HepG2 (cell line): ENCODE measurements at regions not wholly inside any gene's neighbourhood (a gene's known extent, or its start where the extent isn't known, plus 50 kb on each side); places are given as distances from the start of the nearest gene placed in this dataset.

Experiments used
- ATAC-seq: fragments of 200-7000 bp; cut with Tn5 transposase; 3 replicates; pipeline ENCODE4 v1.9.1; 2020; ENCODE audit warnings: mild to moderate bottlenecking, moderate library complexity
- BruUV-seq: library from RNA; stranded (reverse); fragments of 400-500 nt; replicated peaks from 2 replicates; lab custom pipeline; 2021; lab: Mats Ljungman, UMichigan
- CTCF ChIA-PET: fragments of 300-600 bp; formaldehyde crosslinking; extraction: SDS; loops from one replicate; lab custom pipeline; 2021; ENCODE audit warnings: low total read pairs, inconsistent platforms, low intra/inter-chr PET ratio; lab: Yijun Ruan, JAX
- POLR2A ChIA-PET: fragments of 350-600 bp; sonication (Branson Sonifier 250); formaldehyde crosslinking; loops from one replicate; lab custom pipeline; 2020; ENCODE audit warnings: antibody characterized with exemption, inconsistent platforms; lab: Yijun Ruan, JAX
- DNase-seq: peaks from one replicate; pipeline ENCODE4 v3.0.0-alpha.2; 2015; ENCODE audit warnings: low spot score
- FAIRE-seq: peaks from 3 replicates; lab custom pipeline; 2011; peaks lifted over from hg19 to GRCh38; lab: Jason Lieb, UNC
- H2AFZ ChIP-seq: one replicate; pipeline ENCODE4 v1.6.1; 2011; ENCODE audit warnings: low read length, inconsistent platforms
- H3K27ac ChIP-seq: fragments of 300-600 bp; 3 replicates; pipeline ENCODE4 v1.8.0; 2011; ENCODE audit warnings: mixed run types, mild to moderate bottlenecking, mixed read lengths, low read length, inconsistent platforms; ENCODE audit not compliant: insufficient read depth; ENCODE audit errors: extremely low read length
- H3K27me3 ChIP-seq, 2 experiments: fragments of 200-600 bp in 1 of 2; 2 replicates in 1 of 2; 3 replicates in 1 of 2; pipeline versions ENCODE4 v1.6.0 to v1.8.0; 2011; ENCODE audit warnings: low read length in 2 of 2, mild to moderate bottlenecking in 2 of 2, moderate library complexity in 2 of 2, inconsistent platforms in 1 of 2; ENCODE audit not compliant: insufficient read depth in 2 of 2, control insufficient read depth in 1 of 2
- H3K36me3 ChIP-seq, 2 experiments: fragments of 200-600 bp in 1 of 2; replicated peaks in 1 of 2; 2 replicates in 1 of 2; 3 replicates in 1 of 2; pipeline versions ENCODE4 v1.5.1 to v1.8.0; 2011; ENCODE audit warnings: low read length in 2 of 2, inconsistent platforms in 1 of 2; ENCODE audit not compliant: insufficient read depth in 2 of 2, control insufficient read depth in 1 of 2
- H3K4me1 ChIP-seq: 2 replicates; pipeline ENCODE4 v1.5.1; 2012; ENCODE audit warnings: low read length, inconsistent platforms; ENCODE audit not compliant: insufficient read depth
- H3K4me2 ChIP-seq: 2 replicates; pipeline ENCODE4 v1.6.0; 2011; ENCODE audit warnings: low read depth, low read length, inconsistent platforms
- H3K4me3 ChIP-seq, 3 experiments: fragments of 200-600 bp in 1 of 3; sonication (generic), shearing (Covaris generic) in 1 of 3; replicated peaks in 1 of 3; 2 replicates each; pipeline ENCODE4 v1.5.1; 2011 to 2016; ENCODE audit warnings: low read length in 3 of 3, inconsistent platforms in 2 of 3, low read depth in 2 of 3, mild to moderate bottlenecking in 2 of 3, control low read depth in 1 of 3, mixed read lengths in 1 of 3; ENCODE audit not compliant: insufficient read depth in 1 of 3
- H3K79me2 ChIP-seq: one replicate; pipeline ENCODE4 v1.6.1; 2011; ENCODE audit warnings: low read length, inconsistent platforms; ENCODE audit not compliant: insufficient read depth
- H3K9ac ChIP-seq: 2 replicates; pipeline ENCODE4 v1.6.0; 2011; ENCODE audit warnings: mild to moderate bottlenecking, low read depth, low read length, inconsistent platforms; ENCODE audit not compliant: insufficient read depth
- H3K9me3 ChIP-seq: 2 replicates; pipeline ENCODE4 v1.5.1; 2012; ENCODE audit warnings: mild to moderate bottlenecking, low read length
- H4K20me1 ChIP-seq: 2 replicates; pipeline ENCODE4 v1.6.0; 2011; ENCODE audit warnings: inconsistent platforms, mild to moderate bottlenecking, low read length, moderate library complexity; ENCODE audit not compliant: insufficient read depth
- ETV6 ChIP-seq: sonication (generic); formaldehyde crosslinking; conservative IDR thresholded peaks from 2 replicates; pipeline ENCODE4 v1.4.0; 2020; ENCODE audit warnings: missing genetic modification reagents
- MED8 ChIP-seq: sonication (generic); formaldehyde crosslinking; IDR thresholded peaks from 2 replicates; pipeline ENCODE4 v1.8.1; 2023; ENCODE audit warnings: mild to moderate bottlenecking, missing genetic modification reagents; ENCODE audit not compliant: insufficient replicate concordance
- MEIS1 ChIP-seq: sonication (generic); formaldehyde crosslinking; IDR thresholded peaks from 2 replicates; pipeline ENCODE4 v1.9.0; 2021; ENCODE audit warnings: mild to moderate bottlenecking, missing genetic modification reagents, moderate library complexity, borderline replicate concordance
- PITX1 ChIP-seq: sonication (generic); formaldehyde crosslinking; IDR thresholded peaks from 2 replicates; pipeline ENCODE4 v1.5.1; 2020; ENCODE audit warnings: mild to moderate bottlenecking, missing genetic modification reagents
- SALL2 ChIP-seq: sonication (generic); formaldehyde crosslinking; IDR thresholded peaks from 2 replicates; pipeline ENCODE4 v1.8.1; 2023; ENCODE audit warnings: mild to moderate bottlenecking, missing genetic modification reagents, inconsistent platforms
- TAF1 ChIP-seq: sonication (generic); formaldehyde crosslinking; IDR thresholded peaks from 2 replicates; pipeline ENCODE4 v1.4.0; 2020; ENCODE audit warnings: missing genetic modification reagents
- TP53 ChIP-seq: sonication (generic); formaldehyde crosslinking; conservative IDR thresholded peaks from 2 replicates; pipeline ENCODE4 v1.4.0; 2020; ENCODE audit warnings: missing genetic modification reagents
- ZNF34 ChIP-seq: sonication (generic); formaldehyde crosslinking; IDR thresholded peaks from 2 replicates; pipeline ENCODE4 v1.4.0; 2020; ENCODE audit warnings: mild to moderate bottlenecking, missing genetic modification reagents, borderline replicate concordance
- ZNF343 ChIP-seq: sonication (generic); formaldehyde crosslinking; IDR thresholded peaks from 2 replicates; pipeline ENCODE4 v1.4.0; 2020; ENCODE audit warnings: mild to moderate bottlenecking, missing genetic modification reagents
- ZNF501 ChIP-seq: sonication (generic); formaldehyde crosslinking; IDR thresholded peaks from 2 replicates; pipeline ENCODE4 v1.5.1; 2020; ENCODE audit warnings: mild to moderate bottlenecking, moderate library complexity, missing genetic modification reagents
- ZNF83 ChIP-seq: sonication (generic); formaldehyde crosslinking; IDR thresholded peaks from 2 replicates; pipeline ENCODE4 v1.4.0; 2020; ENCODE audit warnings: missing genetic modification reagents, mild to moderate bottlenecking, borderline replicate concordance
- WGBS: methylation state at CpG from one replicate; pipeline ENCODE4 v1.1.6; 2017; ENCODE audit warnings: low lambda C conversion rate; 5-methylcytosine and 5-hydroxymethylcytosine counted together
- in situ Hi-C: cut with HindIII; loops from 2 replicates; pipeline ENCODE4 v1.10.0; 2017; ENCODE audit warnings: low pct_unique_long_range_greater_than_20kb; ENCODE audit not compliant: extremely low pct_ligation_motif_present
- intact Hi-C: fragments of 100-400 bp; cut with micrococcal nuclease; formaldehyde crosslinking; loops from one replicate; pipeline ENCODE4 v1.10.0; 2022; ENCODE audit not compliant: unreplicated experiment
- TF ChIP-seq, protein P1 (sequence below): sonication (generic); formaldehyde crosslinking; IDR thresholded peaks from 2 replicates; pipeline ENCODE4 v1.4.0; 2020; ENCODE audit warnings: missing genetic modification reagents, borderline replicate concordance
- TF ChIP-seq, protein P2 (sequence below): IDR thresholded peaks from 2 replicates; pipeline ENCODE4 v1.6.1; 2016
- TF ChIP-seq, protein P3 (sequence below): sonication (generic); formaldehyde crosslinking; IDR thresholded peaks from 2 replicates; pipeline ENCODE4 v1.5.0; 2020; ENCODE audit warnings: missing genetic modification reagents

DNA sequence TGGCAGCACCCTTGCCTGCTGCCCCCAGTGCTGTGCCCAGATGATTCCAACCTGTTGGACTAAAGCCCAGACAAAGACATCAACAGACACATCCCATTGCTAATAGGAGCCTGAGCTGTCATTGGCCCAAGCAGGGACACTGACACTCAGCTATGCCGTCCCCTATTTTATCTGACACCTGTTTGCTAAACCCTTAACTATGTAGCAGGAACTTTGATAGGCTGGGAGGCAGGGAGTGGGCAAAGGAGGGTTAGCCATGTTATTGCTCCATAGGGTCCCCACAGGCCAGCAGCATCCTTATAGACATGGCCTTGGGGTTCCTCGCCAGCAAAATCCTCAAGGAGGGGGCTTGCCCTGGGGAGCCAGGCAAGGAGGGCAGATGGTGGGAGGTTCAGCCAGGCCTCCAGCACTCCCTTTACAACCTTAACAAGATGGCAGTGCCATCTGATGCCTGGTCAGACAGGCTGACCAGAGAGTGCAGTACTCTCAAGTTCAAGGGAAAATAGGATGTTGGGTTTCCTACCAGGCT, 50.4 kb upstream of the CDKN2AIPNL start:
- CTCF ChIA-PET = no interaction called here
- H3K9ac ChIP-seq = no peak overlapping the region
- POLR2A ChIA-PET = interaction anchor here (0.7 kb wide), 1 partner anchor 37 kb away, joined by 3 read pairs; no protein-coding TSS in a partner anchor
- H3K27ac ChIP-seq = no peak overlapping the region
- FAIRE-seq (no peak), DNase-seq (no peak), ATAC-seq (no peak)
- H3K4me2 ChIP-seq = no peak overlapping the region
- no peaks in the 10 kb centered on the region for H3K9me3 ChIP-seq
- no peaks in the 10 kb centered on the region for H3K79me2 ChIP-seq
- no TSS peak for BruUV-seq
- no peaks in the 10 kb centered on the region for H3K36me3 ChIP-seq
- intact Hi-C loops = no loop called here
- peaks cover 0 to 14% of the 10 kb centered on the region in 2 experiments; a peak in 3 of 5 replicates for H3K27me3 ChIP-seq
- no peak for TF ChIP-seq ZNF34 (CRISPR knock-in tag)
- TF ChIP-seq ZNF343 (CRISPR knock-in tag) = no peak
- no peak for TF ChIP-seq MED8 (CRISPR knock-in tag)
- TF ChIP-seq ETV6 (CRISPR knock-in tag) = no peak
- TF ChIP-seq MEIS1 (CRISPR knock-in tag) = no peak
- TF ChIP-seq, protein P1, sequence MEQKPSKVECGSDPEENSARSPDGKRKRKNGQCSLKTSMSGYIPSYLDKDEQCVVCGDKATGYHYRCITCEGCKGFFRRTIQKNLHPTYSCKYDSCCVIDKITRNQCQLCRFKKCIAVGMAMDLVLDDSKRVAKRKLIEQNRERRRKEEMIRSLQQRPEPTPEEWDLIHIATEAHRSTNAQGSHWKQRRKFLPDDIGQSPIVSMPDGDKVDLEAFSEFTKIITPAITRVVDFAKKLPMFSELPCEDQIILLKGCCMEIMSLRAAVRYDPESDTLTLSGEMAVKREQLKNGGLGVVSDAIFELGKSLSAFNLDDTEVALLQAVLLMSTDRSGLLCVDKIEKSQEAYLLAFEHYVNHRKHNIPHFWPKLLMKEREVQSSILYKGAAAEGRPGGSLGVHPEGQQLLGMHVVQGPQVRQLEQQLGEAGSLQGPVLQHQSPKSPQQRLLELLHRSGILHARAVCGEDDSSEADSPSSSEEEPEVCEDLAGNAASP (CRISPR knock-in tag) = no peak
- no peak for TF ChIP-seq TAF1 (CRISPR knock-in tag)
- no peak for TF ChIP-seq TP53
- TF ChIP-seq ZNF83 (CRISPR knock-in tag) = no peak
- TF ChIP-seq SALL2 = no peak
- TF ChIP-seq, protein P2, sequence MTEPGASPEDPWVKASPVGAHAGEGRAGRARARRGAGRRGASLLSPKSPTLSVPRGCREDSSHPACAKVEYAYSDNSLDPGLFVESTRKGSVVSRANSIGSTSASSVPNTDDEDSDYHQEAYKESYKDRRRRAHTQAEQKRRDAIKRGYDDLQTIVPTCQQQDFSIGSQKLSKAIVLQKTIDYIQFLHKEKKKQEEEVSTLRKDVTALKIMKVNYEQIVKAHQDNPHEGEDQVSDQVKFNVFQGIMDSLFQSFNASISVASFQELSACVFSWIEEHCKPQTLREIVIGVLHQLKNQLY (CRISPR knock-in tag) = no peak
- TF ChIP-seq, protein P3, sequence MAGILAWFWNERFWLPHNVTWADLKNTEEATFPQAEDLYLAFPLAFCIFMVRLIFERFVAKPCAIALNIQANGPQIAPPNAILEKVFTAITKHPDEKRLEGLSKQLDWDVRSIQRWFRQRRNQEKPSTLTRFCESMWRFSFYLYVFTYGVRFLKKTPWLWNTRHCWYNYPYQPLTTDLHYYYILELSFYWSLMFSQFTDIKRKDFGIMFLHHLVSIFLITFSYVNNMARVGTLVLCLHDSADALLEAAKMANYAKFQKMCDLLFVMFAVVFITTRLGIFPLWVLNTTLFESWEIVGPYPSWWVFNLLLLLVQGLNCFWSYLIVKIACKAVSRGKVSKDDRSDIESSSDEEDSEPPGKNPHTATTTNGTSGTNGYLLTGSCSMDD (CRISPR knock-in tag) = no peak
- no peak for TF ChIP-seq ZNF501
- TF ChIP-seq PITX1 = no peak
- no peaks in the 10 kb centered on the region for H4K20me1 ChIP-seq
- H3K4me3 ChIP-seq = no peak overlapping the region
- H2AFZ ChIP-seq = no peak overlapping the region
- in situ Hi-C loops = no loop called here
- WGBS = 55% methylated on average over 2 of the region's 2 CpGs
- H3K4me1 ChIP-seq = peaks cover 38% of the 10 kb centered on the region
